ENCODE measurements at regions not wholly inside any gene's neighbourhood (a gene's known extent, or its start where the extent isn't known, plus 50 kb on each side); places are given as distances from the start of the nearest gene placed in this dataset.

DNA sequence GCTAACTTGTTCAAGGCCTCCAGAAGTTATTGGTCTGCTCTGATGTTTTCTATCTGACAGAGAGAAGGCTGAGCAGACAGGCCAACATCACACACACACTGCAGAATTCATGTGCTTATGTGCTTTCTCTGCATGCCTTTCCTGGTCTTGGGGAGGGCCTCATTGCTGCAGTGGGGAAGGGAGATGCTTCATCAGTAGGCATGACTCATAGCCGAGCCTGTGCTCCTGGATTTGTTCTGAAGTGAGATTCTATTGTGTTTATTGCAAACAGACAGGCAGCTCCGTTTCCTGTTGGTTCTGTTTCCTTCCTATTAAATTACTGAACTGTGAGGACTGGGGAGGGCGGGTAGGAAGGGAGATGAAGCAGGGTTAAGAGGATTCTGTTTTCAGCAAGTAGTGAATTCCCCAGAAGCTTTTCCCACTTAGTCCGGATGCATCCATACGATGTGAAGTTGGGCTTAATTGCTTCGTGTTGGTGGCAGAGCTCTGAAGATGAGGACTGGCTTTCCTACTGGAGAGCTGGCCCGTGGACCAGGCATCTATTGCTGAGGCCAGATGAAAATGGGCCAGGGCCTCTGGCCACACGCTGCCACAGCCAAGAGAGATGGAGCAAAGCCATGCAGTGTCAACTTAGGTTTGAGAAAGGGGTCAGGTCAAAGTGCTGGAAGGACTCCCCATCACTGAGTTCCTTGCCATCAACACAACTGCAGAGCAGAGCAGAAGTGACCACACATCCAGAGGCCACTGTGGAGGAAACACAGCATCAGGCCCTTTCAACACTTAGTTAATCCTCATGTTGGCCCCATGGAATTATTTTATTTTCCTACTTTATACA lies 179.3 kb downstream of the UTP18 start:
- TF ChIP-seq, protein P1, sequence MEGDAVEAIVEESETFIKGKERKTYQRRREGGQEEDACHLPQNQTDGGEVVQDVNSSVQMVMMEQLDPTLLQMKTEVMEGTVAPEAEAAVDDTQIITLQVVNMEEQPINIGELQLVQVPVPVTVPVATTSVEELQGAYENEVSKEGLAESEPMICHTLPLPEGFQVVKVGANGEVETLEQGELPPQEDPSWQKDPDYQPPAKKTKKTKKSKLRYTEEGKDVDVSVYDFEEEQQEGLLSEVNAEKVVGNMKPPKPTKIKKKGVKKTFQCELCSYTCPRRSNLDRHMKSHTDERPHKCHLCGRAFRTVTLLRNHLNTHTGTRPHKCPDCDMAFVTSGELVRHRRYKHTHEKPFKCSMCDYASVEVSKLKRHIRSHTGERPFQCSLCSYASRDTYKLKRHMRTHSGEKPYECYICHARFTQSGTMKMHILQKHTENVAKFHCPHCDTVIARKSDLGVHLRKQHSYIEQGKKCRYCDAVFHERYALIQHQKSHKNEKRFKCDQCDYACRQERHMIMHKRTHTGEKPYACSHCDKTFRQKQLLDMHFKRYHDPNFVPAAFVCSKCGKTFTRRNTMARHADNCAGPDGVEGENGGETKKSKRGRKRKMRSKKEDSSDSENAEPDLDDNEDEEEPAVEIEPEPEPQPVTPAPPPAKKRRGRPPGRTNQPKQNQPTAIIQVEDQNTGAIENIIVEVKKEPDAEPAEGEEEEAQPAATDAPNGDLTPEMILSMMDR (conservative IDR thresholded peaks at IDR 0.05; ENCODE audit: low read depth in 2 of 2) = no peak
- TF ChIP-seq POLR2AphosphoS5 (IDR thresholded peaks at IDR 0.05; ENCODE audit: low read depth) = no peak
- TF ChIP-seq EZH2phosphoT487 (IDR thresholded peaks at IDR 0.05; ENCODE audit: unreplicated experiment) = no peak
- TF ChIP-seq CREB1 (CRISPR knock-in tag; IDR thresholded peaks at IDR 0.05; ENCODE audit: low read depth) = no peak
- TF ChIP-seq EZH2 (IDR thresholded peaks at IDR 0.05; ENCODE audit: low read depth, unreplicated experiment) = no peak
- TF ChIP-seq, protein P2, sequence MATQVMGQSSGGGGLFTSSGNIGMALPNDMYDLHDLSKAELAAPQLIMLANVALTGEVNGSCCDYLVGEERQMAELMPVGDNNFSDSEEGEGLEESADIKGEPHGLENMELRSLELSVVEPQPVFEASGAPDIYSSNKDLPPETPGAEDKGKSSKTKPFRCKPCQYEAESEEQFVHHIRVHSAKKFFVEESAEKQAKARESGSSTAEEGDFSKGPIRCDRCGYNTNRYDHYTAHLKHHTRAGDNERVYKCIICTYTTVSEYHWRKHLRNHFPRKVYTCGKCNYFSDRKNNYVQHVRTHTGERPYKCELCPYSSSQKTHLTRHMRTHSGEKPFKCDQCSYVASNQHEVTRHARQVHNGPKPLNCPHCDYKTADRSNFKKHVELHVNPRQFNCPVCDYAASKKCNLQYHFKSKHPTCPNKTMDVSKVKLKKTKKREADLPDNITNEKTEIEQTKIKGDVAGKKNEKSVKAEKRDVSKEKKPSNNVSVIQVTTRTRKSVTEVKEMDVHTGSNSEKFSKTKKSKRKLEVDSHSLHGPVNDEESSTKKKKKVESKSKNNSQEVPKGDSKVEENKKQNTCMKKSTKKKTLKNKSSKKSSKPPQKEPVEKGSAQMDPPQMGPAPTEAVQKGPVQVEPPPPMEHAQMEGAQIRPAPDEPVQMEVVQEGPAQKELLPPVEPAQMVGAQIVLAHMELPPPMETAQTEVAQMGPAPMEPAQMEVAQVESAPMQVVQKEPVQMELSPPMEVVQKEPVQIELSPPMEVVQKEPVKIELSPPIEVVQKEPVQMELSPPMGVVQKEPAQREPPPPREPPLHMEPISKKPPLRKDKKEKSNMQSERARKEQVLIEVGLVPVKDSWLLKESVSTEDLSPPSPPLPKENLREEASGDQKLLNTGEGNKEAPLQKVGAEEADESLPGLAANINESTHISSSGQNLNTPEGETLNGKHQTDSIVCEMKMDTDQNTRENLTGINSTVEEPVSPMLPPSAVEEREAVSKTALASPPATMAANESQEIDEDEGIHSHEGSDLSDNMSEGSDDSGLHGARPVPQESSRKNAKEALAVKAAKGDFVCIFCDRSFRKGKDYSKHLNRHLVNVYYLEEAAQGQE (IDR thresholded peaks at IDR 0.05; ENCODE audit: unreplicated experiment) = no peak
- TF ChIP-seq, protein P3, sequence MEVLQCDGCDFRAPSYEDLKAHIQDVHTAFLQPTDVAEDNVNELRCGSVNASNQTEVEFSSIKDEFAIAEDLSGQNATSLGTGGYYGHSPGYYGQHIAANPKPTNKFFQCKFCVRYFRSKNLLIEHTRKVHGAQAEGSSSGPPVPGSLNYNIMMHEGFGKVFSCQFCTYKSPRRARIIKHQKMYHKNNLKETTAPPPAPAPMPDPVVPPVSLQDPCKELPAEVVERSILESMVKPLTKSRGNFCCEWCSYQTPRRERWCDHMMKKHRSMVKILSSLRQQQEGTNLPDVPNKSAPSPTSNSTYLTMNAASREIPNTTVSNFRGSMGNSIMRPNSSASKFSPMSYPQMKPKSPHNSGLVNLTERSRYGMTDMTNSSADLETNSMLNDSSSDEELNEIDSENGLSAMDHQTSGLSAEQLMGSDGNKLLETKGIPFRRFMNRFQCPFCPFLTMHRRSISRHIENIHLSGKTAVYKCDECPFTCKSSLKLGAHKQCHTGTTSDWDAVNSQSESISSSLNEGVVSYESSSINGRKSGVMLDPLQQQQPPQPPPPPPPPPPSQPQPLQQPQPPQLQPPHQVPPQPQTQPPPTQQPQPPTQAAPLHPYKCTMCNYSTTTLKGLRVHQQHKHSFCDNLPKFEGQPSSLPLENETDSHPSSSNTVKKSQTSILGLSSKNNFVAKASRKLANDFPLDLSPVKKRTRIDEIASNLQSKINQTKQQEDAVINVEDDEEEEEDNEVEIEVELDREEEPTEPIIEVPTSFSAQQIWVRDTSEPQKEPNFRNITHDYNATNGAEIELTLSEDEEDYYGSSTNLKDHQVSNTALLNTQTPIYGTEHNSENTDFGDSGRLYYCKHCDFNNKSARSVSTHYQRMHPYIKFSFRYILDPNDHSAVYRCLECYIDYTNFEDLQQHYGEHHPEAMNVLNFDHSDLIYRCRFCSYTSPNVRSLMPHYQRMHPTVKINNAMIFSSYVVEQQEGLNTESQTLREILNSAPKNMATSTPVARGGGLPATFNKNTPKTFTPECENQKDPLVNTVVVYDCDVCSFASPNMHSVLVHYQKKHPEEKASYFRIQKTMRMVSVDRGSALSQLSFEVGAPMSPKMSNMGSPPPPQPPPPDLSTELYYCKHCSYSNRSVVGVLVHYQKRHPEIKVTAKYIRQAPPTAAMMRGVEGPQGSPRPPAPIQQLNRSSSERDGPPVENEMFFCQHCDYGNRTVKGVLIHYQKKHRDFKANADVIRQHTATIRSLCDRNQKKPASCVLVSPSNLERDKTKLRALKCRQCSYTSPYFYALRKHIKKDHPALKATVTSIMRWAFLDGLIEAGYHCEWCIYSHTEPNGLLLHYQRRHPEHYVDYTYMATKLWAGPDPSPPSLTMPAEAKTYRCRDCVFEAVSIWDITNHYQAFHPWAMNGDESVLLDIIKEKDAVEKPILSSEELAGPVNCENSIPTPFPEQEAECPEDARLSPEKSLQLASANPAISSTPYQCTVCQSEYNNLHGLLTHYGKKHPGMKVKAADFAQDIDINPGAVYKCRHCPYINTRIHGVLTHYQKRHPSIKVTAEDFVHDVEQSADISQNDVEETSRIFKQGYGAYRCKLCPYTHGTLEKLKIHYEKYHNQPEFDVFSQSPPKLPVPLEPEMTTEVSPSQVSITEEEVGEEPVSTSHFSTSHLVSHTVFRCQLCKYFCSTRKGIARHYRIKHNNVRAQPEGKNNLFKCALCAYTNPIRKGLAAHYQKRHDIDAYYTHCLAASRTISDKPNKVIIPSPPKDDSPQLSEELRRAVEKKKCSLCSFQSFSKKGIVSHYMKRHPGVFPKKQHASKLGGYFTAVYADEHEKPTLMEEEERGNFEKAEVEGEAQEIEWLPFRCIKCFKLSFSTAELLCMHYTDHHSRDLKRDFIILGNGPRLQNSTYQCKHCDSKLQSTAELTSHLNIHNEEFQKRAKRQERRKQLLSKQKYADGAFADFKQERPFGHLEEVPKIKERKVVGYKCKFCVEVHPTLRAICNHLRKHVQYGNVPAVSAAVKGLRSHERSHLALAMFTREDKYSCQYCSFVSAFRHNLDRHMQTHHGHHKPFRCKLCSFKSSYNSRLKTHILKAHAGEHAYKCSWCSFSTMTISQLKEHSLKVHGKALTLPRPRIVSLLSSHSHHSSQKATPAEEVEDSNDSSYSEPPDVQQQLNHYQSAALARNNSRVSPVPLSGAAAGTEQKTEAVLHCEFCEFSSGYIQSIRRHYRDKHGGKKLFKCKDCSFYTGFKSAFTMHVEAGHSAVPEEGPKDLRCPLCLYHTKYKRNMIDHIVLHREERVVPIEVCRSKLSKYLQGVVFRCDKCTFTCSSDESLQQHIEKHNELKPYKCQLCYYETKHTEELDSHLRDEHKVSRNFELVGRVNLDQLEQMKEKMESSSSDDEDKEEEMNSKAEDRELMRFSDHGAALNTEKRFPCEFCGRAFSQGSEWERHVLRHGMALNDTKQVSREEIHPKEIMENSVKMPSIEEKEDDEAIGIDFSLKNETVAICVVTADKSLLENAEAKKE (CRISPR knock-in tag; IDR thresholded peaks at IDR 0.05) = no peak
- TF ChIP-seq JUNB (IDR thresholded peaks at IDR 0.05; ENCODE audit: unreplicated experiment) = no peak
- TF ChIP-seq NANOG (IDR thresholded peaks at IDR 0.05; ENCODE audit: borderline replicate concordance) = no peak
- no peak for TF ChIP-seq ETS1 (IDR thresholded peaks at IDR 0.05)
- no peak for TF ChIP-seq ZNF331 (CRISPR knock-in tag; IDR thresholded peaks at IDR 0.05; ENCODE audit: low read depth)
- TF ChIP-seq ZNF114 (CRISPR knock-in tag; IDR thresholded peaks at IDR 0.05) = no peak
